HEK293 (cell line): ENCODE measurements at regions not wholly inside any gene's neighbourhood (a gene's known extent, or its start where the extent isn't known, plus 50 kb on each side); places are given as distances from the start of the nearest gene placed in this dataset.

Experiments
- CTCF ChIA-PET: fragments of 350-600 bp; formaldehyde crosslinking; extraction: SDS; loops from one replicate; lab custom pipeline; 2021; ENCODE audit warnings: antibody characterized with exemption; lab: Yijun Ruan, JAX
- POLR2A ChIA-PET: fragments of 300-600 bp; formaldehyde crosslinking; extraction: SDS; loops from one replicate; lab custom pipeline; 2020; ENCODE audit warnings: antibody characterized with exemption, inconsistent platforms; lab: Yijun Ruan, JAX
- H3K27ac ChIP-seq: fragments of 200-500 bp; sonication (Bioruptor generic); 2 replicates; pipeline ENCODE4 v1.5.1; 2014; ENCODE audit warnings: low read depth, low read length, control low read depth, inconsistent platforms; ENCODE audit errors: extremely low read depth
- H3K36me3 ChIP-seq, 2 experiments: fragments of 200-500 bp in 1 of 2; sonication (Bioruptor generic) in 1 of 2; 1 replicate in 1 of 2; 2 replicates in 1 of 2; pipeline ENCODE4 v1.5.1; 2014 to 2017; ENCODE audit warnings: inconsistent platforms in 2 of 2, low read length in 2 of 2; ENCODE audit not compliant: control insufficient read depth in 2 of 2, insufficient read depth in 1 of 2
- H3K4me1 ChIP-seq: fragments of 200-500 bp; sonication (Bioruptor generic); 2 replicates; pipeline ENCODE4 v1.5.1; 2014; ENCODE audit warnings: mild to moderate bottlenecking, low read length, inconsistent platforms; ENCODE audit not compliant: control insufficient read depth, insufficient read depth
- H3K4me3 ChIP-seq: 2 replicates; pipeline ENCODE4 v1.5.1; 2011; ENCODE audit warnings: low read depth, mild to moderate bottlenecking, control low read depth, low read length, moderate library complexity
- H3K9me3 ChIP-seq: fragments of 200-500 bp; sonication (Bioruptor generic); 2 replicates; pipeline ENCODE4 v1.5.1; 2014; ENCODE audit warnings: low read depth, low read length, inconsistent platforms; ENCODE audit not compliant: control insufficient read depth, insufficient read depth
- EGR2 ChIP-seq: fragments of 450-650 bp; formaldehyde crosslinking; IDR thresholded peaks from 2 replicates; pipeline ENCODE4 v1.5.1; 2016; ENCODE audit warnings: low read depth, missing biosample characterization, missing genetic modification characterization
- GLIS2 ChIP-seq: fragments of 450-650 bp; formaldehyde crosslinking; IDR thresholded peaks from 2 replicates; pipeline ENCODE4 v1.5.1; 2016; ENCODE audit warnings: missing biosample characterization, missing genetic modification characterization
- MYNN ChIP-seq: fragments of 450-650 bp; formaldehyde crosslinking; IDR thresholded peaks from 2 replicates; pipeline ENCODE4 v1.5.1; 2016; ENCODE audit warnings: missing biosample characterization, missing genetic modification characterization, borderline replicate concordance
- SP3 ChIP-seq: fragments of 450-650 bp; formaldehyde crosslinking; IDR thresholded peaks from 2 replicates; pipeline ENCODE4 v1.5.1; 2016; ENCODE audit warnings: missing biosample characterization, missing genetic modification characterization
- ZFP3 ChIP-seq: fragments of 450-650 bp; formaldehyde crosslinking; IDR thresholded peaks from 2 replicates; pipeline ENCODE4 v1.5.1; 2016; ENCODE audit warnings: low read depth, missing biosample characterization, missing genetic modification characterization
- ZNF10 ChIP-seq: fragments of 450-650 bp; formaldehyde crosslinking; IDR thresholded peaks from 2 replicates; pipeline ENCODE4 v1.5.1; 2017; ENCODE audit warnings: missing biosample characterization, missing genetic modification characterization
- ZNF138 ChIP-seq: fragments of 450-650 bp; formaldehyde crosslinking; IDR thresholded peaks from 2 replicates; pipeline ENCODE4 v1.5.1; 2016; ENCODE audit warnings: missing biosample characterization, missing genetic modification characterization, borderline replicate concordance
- ZNF184 ChIP-seq: fragments of 450-650 bp; IDR thresholded peaks from 2 replicates; pipeline ENCODE4 v1.5.1; 2018; ENCODE audit warnings: missing biosample characterization, mild to moderate bottlenecking, missing genetic modification characterization
- ZNF202 ChIP-seq: fragments of 450-650 bp; formaldehyde crosslinking; IDR thresholded peaks from 2 replicates; pipeline ENCODE4 v1.5.1; 2016; ENCODE audit warnings: missing biosample characterization, missing genetic modification characterization, borderline replicate concordance
- ZNF211 ChIP-seq: fragments of 450-650 bp; formaldehyde crosslinking; IDR thresholded peaks from 2 replicates; pipeline ENCODE4 v1.5.1; 2016; ENCODE audit warnings: low read depth, missing biosample characterization, missing genetic modification characterization
- ZNF24 ChIP-seq: fragments of 450-650 bp; formaldehyde crosslinking; IDR thresholded peaks from 2 replicates; pipeline ENCODE4 v1.5.1; 2016; ENCODE audit warnings: missing biosample characterization, missing genetic modification characterization
- ZNF302 ChIP-seq: fragments of 450-650 bp; formaldehyde crosslinking; IDR thresholded peaks from 2 replicates; pipeline ENCODE4 v1.5.1; 2016; ENCODE audit warnings: missing biosample characterization, missing genetic modification characterization, low read depth
- ZNF324 ChIP-seq: fragments of 450-650 bp; formaldehyde crosslinking; IDR thresholded peaks from 2 replicates; pipeline ENCODE4 v1.5.1; 2016; ENCODE audit warnings: missing biosample characterization, missing genetic modification characterization
- ZNF544 ChIP-seq: fragments of 450-650 bp; formaldehyde crosslinking; IDR thresholded peaks from 2 replicates; pipeline ENCODE4 v1.5.0; 2017; ENCODE audit warnings: missing biosample characterization, missing genetic modification characterization
- TF ChIP-seq, protein P1 (sequence below): fragments of 450-650 bp; formaldehyde crosslinking; IDR thresholded peaks from 2 replicates; pipeline ENCODE4; 2016; ENCODE audit warnings: missing biosample characterization, missing genetic modification characterization
- TF ChIP-seq, protein P2 (sequence below): fragments of 450-650 bp; formaldehyde crosslinking; IDR thresholded peaks from 2 replicates; pipeline ENCODE4 v1.5.1; 2016; ENCODE audit warnings: missing biosample characterization, missing genetic modification characterization, low read depth
- TF ChIP-seq, protein P3 (sequence below): fragments of 450-650 bp; formaldehyde crosslinking; IDR thresholded peaks from 2 replicates; pipeline ENCODE4 v1.5.1; 2017; ENCODE audit warnings: missing biosample characterization, missing genetic modification characterization

DNA sequence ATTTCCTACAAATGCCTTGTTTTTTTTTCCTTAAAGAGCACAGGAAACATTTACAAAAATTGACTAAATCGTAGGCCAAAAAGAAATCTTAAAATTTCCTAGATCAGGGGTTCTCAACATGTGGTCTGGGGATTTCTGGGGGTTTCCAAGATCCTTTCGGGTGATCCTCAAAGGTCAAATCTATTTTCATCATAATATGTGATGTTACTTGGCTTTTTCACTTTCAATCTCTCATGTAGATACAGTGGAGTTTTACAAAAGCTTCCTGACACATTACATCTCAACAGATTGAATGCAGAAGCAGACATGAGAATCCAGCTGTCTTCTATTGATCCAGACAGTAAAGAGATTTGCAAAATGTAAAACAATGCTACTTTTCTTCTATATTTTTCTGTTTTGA lies 497.3 kb downstream of the INHBA start:
- POLR2A ChIA-PET, result no interaction called here
- Histone ChIP-seq H3K27ac (no peak overlapping the region), H3K4me1 (no peaks in the 10 kb centered on the region), H3K9me3 (no peaks in the 10 kb centered on the region), H3K36me3 (no peaks in the 10 kb centered on the region), H3K4me3 (no peak overlapping the region)
- no peak for TF ChIP-seq ZNF10 (tag by site-specific recombination)
- TF ChIP-seq ZNF544 (tag by site-specific recombination), result no peak
- no peak for TF ChIP-seq ZNF202 (tag by site-specific recombination)
- TF ChIP-seq ZNF211 (tag by site-specific recombination), result no peak
- TF ChIP-seq, protein P1, sequence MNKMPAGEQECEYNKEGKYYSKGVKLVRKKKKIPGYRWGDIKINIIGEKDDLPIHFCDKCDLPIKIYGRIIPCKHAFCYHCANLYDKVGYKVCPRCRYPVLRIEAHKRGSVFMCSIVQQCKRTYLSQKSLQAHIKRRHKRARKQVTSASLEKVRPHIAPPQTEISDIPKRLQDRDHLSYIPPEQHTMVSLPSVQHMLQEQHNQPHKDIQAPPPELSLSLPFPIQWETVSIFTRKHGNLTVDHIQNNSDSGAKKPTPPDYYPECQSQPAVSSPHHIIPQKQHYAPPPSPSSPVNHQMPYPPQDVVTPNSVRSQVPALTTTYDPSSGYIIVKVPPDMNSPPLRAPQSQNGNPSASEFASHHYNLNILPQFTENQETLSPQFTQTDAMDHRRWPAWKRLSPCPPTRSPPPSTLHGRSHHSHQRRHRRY (tag by site-specific recombination), result no peak
- CTCF ChIA-PET, result no interaction called here

DNA sequence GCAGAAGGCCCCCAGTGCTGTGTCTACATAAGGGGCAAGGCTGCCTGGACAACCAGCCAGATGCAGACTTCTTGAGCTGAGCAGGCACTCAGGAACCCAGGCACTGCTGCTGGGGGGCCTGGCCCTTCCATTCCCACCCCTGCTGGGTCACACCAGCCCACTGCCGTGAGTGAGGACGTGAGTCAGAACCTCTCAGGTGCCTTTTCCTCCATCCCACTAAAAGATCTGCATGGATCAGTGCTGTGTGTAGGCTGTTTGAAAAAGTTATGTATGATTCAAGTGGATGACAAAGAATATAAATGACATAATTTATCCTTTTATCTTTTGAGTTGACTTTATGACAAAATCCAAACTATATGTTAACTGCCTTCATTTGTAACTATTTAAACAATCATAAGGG lies 499.3 kb downstream of the INHBA start:
- H3K9me3 ChIP-seq, result no peaks in the 10 kb centered on the region
- CTCF ChIA-PET, result no interaction called here

DNA sequence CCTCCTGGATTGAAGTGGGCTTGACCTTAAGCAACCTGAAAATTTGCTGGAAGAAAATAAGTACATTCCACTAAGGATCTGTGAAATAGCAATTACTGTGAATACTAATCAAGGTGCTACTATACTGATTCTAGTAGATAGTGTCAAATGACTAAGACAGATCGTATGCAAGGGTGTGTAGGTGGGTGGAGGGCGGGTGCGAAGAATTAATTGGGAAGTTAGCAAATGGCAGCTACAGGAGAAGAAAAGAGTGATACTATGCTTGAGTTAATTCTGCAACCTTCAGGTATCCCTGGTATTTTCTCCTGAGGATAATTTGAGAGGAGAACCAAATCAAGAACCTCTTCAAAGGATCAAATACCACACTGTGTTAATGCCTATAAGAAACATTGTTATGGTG lies 501.9 kb downstream of the INHBA start:
- POLR2A ChIA-PET, result interaction anchor here (1.4 kb wide), 1 partner anchor 12 kb away, joined by 3 read pairs; no protein-coding TSS in a partner anchor
- H3K36me3 ChIP-seq, result no peaks in the 10 kb centered on the region
- no peaks in the 10 kb centered on the region for H3K9me3 ChIP-seq
- CTCF ChIA-PET, result interaction anchor here (0.7 to 1.1 kb wide), 2 partner anchors 43 to 198 kb away, joined by 3 read pairs; no protein-coding TSS in a partner anchor
- no peak overlapping the region for H3K4me3 ChIP-seq
- no peaks in the 10 kb centered on the region for H3K4me1 ChIP-seq
- H3K27ac ChIP-seq, result no peak overlapping the region
- TF ChIP-seq GLIS2 (tag by site-specific recombination) (no peak), EGR2 (0 out of 2 replicates have a peak, but pooled peaks have one; percentile 5)
- TF ChIP-seq, protein P2, sequence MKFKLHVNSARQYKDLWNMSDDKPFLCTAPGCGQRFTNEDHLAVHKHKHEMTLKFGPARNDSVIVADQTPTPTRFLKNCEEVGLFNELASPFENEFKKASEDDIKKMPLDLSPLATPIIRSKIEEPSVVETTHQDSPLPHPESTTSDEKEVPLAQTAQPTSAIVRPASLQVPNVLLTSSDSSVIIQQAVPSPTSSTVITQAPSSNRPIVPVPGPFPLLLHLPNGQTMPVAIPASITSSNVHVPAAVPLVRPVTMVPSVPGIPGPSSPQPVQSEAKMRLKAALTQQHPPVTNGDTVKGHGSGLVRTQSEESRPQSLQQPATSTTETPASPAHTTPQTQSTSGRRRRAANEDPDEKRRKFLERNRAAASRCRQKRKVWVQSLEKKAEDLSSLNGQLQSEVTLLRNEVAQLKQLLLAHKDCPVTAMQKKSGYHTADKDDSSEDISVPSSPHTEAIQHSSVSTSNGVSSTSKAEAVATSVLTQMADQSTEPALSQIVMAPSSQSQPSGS (tag by site-specific recombination), result no peak

More for the DNA sequence above, 499.3 kb downstream of the INHBA start:
- H3K27ac ChIP-seq, result no peak overlapping the region
- no peaks in the 10 kb centered on the region for H3K36me3 ChIP-seq
- TF ChIP-seq, protein P3, sequence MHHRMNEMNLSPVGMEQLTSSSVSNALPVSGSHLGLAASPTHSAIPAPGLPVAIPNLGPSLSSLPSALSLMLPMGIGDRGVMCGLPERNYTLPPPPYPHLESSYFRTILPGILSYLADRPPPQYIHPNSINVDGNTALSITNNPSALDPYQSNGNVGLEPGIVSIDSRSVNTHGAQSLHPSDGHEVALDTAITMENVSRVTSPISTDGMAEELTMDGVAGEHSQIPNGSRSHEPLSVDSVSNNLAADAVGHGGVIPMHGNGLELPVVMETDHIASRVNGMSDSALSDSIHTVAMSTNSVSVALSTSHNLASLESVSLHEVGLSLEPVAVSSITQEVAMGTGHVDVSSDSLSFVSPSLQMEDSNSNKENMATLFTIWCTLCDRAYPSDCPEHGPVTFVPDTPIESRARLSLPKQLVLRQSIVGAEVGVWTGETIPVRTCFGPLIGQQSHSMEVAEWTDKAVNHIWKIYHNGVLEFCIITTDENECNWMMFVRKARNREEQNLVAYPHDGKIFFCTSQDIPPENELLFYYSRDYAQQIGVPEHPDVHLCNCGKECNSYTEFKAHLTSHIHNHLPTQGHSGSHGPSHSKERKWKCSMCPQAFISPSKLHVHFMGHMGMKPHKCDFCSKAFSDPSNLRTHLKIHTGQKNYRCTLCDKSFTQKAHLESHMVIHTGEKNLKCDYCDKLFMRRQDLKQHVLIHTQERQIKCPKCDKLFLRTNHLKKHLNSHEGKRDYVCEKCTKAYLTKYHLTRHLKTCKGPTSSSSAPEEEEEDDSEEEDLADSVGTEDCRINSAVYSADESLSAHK, result no peak
- H3K4me3 ChIP-seq, result no peak overlapping the region
- POLR2A ChIA-PET, result no interaction called here
- H3K4me1 ChIP-seq, result no peaks in the 10 kb centered on the region

DNA sequence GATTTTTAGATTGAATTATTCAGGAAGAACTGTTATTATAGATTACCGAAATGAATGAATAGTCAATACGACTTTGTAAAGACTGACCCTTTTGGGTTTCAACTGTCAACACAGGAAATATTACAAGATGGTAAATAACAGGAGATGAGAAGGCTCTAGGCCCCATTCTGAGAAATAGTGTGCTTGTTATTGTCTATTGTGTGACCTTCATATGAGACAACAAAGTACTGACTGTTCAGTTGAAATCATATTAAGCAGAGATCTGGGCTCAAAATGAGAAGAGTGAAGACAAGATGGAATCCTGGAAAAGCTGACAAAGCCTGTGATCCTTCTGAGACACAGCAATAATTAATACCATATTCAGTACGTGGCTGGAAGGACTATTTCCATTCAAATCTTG lies 503.8 kb downstream of the INHBA start:
- Histone ChIP-seq H3K4me1 (no peaks in the 10 kb centered on the region), H3K27ac (no peak overlapping the region), H3K36me3 (no peaks in the 10 kb centered on the region), H3K9me3 (no peaks in the 10 kb centered on the region), H3K4me3 (no peak overlapping the region)
- ChIA-PET CTCF (no interaction called here), POLR2A (no interaction called here)
- no peak for TF ChIP-seq ZNF324 (tag by site-specific recombination)
- TF ChIP-seq SP3 (tag by site-specific recombination), result no peak
- no peak for TF ChIP-seq ZFP3 (tag by site-specific recombination)
- TF ChIP-seq ZNF24, result no peak
- no peak for TF ChIP-seq ZNF138
- no peak for TF ChIP-seq MYNN (tag by site-specific recombination)
- no peak for TF ChIP-seq ZNF10 (tag by site-specific recombination)
- no peak for TF ChIP-seq ZNF184 (tag by site-specific recombination)
- TF ChIP-seq ZNF302, result no peak
